K562 (cell line): ENCODE measurements at regions not wholly inside any gene's neighbourhood (a gene's known extent, or its start where the extent isn't known, plus 50 kb on each side); places are given as distances from the start of the nearest gene placed in this dataset.

Source experiments
- ATAC-seq: fragments of 200-7000 bp; cut with Tn5 transposase; 3 replicates; pipeline ENCODE4 v1.9.1; 2020; ENCODE audit warnings: moderate library complexity
- BruUV-seq: library from RNA; stranded (reverse); fragments of 400-500 nt; replicated peaks from 2 replicates; lab custom pipeline; 2021; lab: Mats Ljungman, UMichigan
- CTCF ChIA-PET: fragments of 300-600 bp; formaldehyde crosslinking; extraction: SDS; loops from one replicate; lab custom pipeline; 2021; ENCODE audit warnings: low intra/inter-chr PET ratio; lab: Yijun Ruan, JAX
- POLR2A ChIA-PET: fragments of 300-600, 350-650 bp; sonication (Branson Sonifier 250); formaldehyde crosslinking; extraction: SDS; loops from one replicate; lab custom pipeline; 2021; ENCODE audit warnings: antibody characterized with exemption, inconsistent platforms; lab: Yijun Ruan, JAX
- DNase-seq, 4 experiments: peaks; one replicate each; pipeline versions ENCODE4 v3.0.0 to v3.0.0-alpha.2; 2011 to 2018; ENCODE audit warnings: low spot score in 3 of 4, mixed read lengths in 3 of 4; ENCODE audit errors: extremely low read depth in 1 of 4
- FAIRE-seq: peaks from 2 replicates; lab custom pipeline; 2011; peaks lifted over from hg19 to GRCh38; lab: Jason Lieb, UNC
- H2AFZ ChIP-seq: 2 replicates; pipeline ENCODE4 v1.6.0; 2011; ENCODE audit warnings: low read depth, low read length, control low read depth, inconsistent platforms
- H3K27ac ChIP-seq: fragments of 200-600 bp; 3 replicates; pipeline ENCODE4 v1.8.0; 2011; ENCODE audit warnings: low read depth, mild to moderate bottlenecking, control low read depth, inconsistent platforms, low read length, moderate library complexity, mixed read lengths; ENCODE audit errors: extremely low read depth
- H3K27me3 ChIP-seq, 2 experiments: fragments of 300-600 bp in 1 of 2; 2 replicates in 1 of 2; 3 replicates in 1 of 2; pipeline versions ENCODE4 v1.6.0 to v1.8.0; 2011; ENCODE audit warnings: inconsistent platforms in 2 of 2, low read length in 2 of 2, mild to moderate bottlenecking in 1 of 2, mixed read lengths in 1 of 2, moderate library complexity in 1 of 2; ENCODE audit not compliant: control insufficient read depth in 2 of 2, insufficient read depth in 2 of 2
- H3K36me3 ChIP-seq: fragments of 300-600 bp; 3 replicates; pipeline ENCODE4 v1.8.0; 2011; ENCODE audit warnings: mild to moderate bottlenecking, low read length, inconsistent platforms; ENCODE audit not compliant: control insufficient read depth, insufficient read depth
- H3K4me1 ChIP-seq, 2 experiments: fragments of 200-600 bp in 1 of 2; replicated peaks in 1 of 2; 2 replicates in 1 of 2; 3 replicates in 1 of 2; pipeline versions ENCODE4 v1.5.1 to v1.8.0; 2011; ENCODE audit warnings: inconsistent platforms in 2 of 2, low read length in 2 of 2, mild to moderate bottlenecking in 1 of 2, mixed read lengths in 1 of 2, moderate library complexity in 1 of 2; ENCODE audit not compliant: control insufficient read depth in 2 of 2, insufficient read depth in 2 of 2
- H3K4me2 ChIP-seq: 2 replicates; pipeline ENCODE4 v1.6.1; 2011; ENCODE audit warnings: low read length, control low read depth, inconsistent platforms, mixed read lengths; ENCODE audit not compliant: insufficient read depth
- H3K4me3 ChIP-seq: fragments of 200-600 bp; sonication (generic), shearing (Covaris generic); 2 replicates; pipeline ENCODE4 v1.5.1; 2016; ENCODE audit warnings: control low read depth, inconsistent platforms
- H3K79me2 ChIP-seq: fragments of 200-600 bp; 3 replicates; pipeline ENCODE4 v1.8.0; 2011; ENCODE audit warnings: low read length, inconsistent platforms; ENCODE audit not compliant: control insufficient read depth, insufficient read depth
- H3K9ac ChIP-seq, 2 experiments: 2 replicates each; pipeline versions ENCODE4 v1.6.0 to v1.6.1; 2011; ENCODE audit warnings: low read depth in 2 of 2, low read length in 2 of 2, control low read depth in 1 of 2, inconsistent platforms in 1 of 2, mild to moderate bottlenecking in 1 of 2, mixed read lengths in 1 of 2; ENCODE audit not compliant: insufficient read depth in 1 of 2
- H3K9me1 ChIP-seq: one replicate; pipeline ENCODE4 v1.6.0; 2011; ENCODE audit warnings: inconsistent platforms, mild to moderate bottlenecking, low read length, moderate library complexity; ENCODE audit not compliant: control insufficient read depth, insufficient read depth
- H3K9me3 ChIP-seq: replicated peaks from 2 replicates; pipeline ENCODE4 v1.5.1; 2011; ENCODE audit warnings: low read depth, low read length, inconsistent platforms; ENCODE audit not compliant: control insufficient read depth, insufficient read depth
- H4K20me1 ChIP-seq: replicated peaks from 2 replicates; pipeline ENCODE4 v1.6.1; 2011; ENCODE audit warnings: low read length, inconsistent platforms, mixed read lengths; ENCODE audit not compliant: control insufficient read depth, insufficient read depth
- MCM7 ChIP-seq, 2 experiments: fragments of 450-650 bp; IDR thresholded peaks; 2 replicates each; pipeline ENCODE4 v1.6.1; 2016 to 2018
- MLLT1 ChIP-seq, 2 experiments: fragments of 450-650 bp; IDR thresholded peaks; 2 replicates each; pipeline ENCODE4 v1.6.1; 2016
- PHF20 ChIP-seq: fragments of 450-650 bp; IDR thresholded peaks from 2 replicates; pipeline ENCODE4 v1.6.1; 2018; ENCODE audit not compliant: partially characterized antibody
- TFAP4 ChIP-seq: sonication (generic); formaldehyde crosslinking; IDR thresholded peaks from 2 replicates; pipeline ENCODE4 v1.8.0; 2022; ENCODE audit warnings: missing genetic modification reagents, mild to moderate bottlenecking, moderate library complexity, borderline replicate concordance
- TSHZ1 ChIP-seq: fragments of 250-450 bp; sonication (Bioruptor Pico); IDR thresholded peaks from 2 replicates; pipeline ENCODE4 v1.4.0; 2020; ENCODE audit warnings: mild to moderate bottlenecking, moderate library complexity
- ZNF133 ChIP-seq: fragments of 250-450 bp; sonication (Bioruptor Pico); IDR thresholded peaks from 2 replicates; pipeline ENCODE4 v1.4.0; 2020; ENCODE audit warnings: mild to moderate bottlenecking
- ZNF507 ChIP-seq: conservative IDR thresholded peaks from 2 replicates; pipeline ENCODE4 v1.6.1; 2017; ENCODE audit warnings: missing genetic modification characterization, missing compliant biosample characterization
- WGBS: fragments of 100-300 bp; shearing (Covaris generic); methylation state at CpG from one replicate; pipeline ENCODE4 v1.1.6; 2016; ENCODE audit warnings: low coverage, mixed read lengths; ENCODE audit not compliant: insufficient coverage; ENCODE audit errors: missing lambda C conversion rate; 5-methylcytosine and 5-hydroxymethylcytosine counted together
- in situ Hi-C: fragments of 300-500 bp; cut with MboI; formaldehyde crosslinking; loops from 4 replicates; pipeline ENCODE4 v1.15.0; 2018; ENCODE audit warnings: inconsistent platforms, mixed read lengths
- intact Hi-C: fragments of 100-400 bp; cut with micrococcal nuclease; formaldehyde crosslinking; loops from 2 replicates; pipeline ENCODE4 v1.14.2; 2022

- WGBS = 3% methylated on average over 5 of the region's 5 CpGs
- Histone ChIP-seq H3K9ac (no peak overlapping the region), H3K27me3 (peaks cover 8 to 41% of the 10 kb centered on the region in 2 experiments; a peak in 4 of 5 replicates), H3K9me3 (no peaks in the 10 kb centered on the region), H3K27ac (no peak overlapping the region), H3K4me2 (no peak overlapping the region), H3K4me1 (peaks cover 3% of the 10 kb centered on the region in 2 experiments; a peak in 3 of 5 replicates), H2AFZ (no peak overlapping the region), H3K36me3 (no peaks in the 10 kb centered on the region), H3K79me2 (no peaks in the 10 kb centered on the region)
- CTCF ChIA-PET = no interaction called here
- DNase-seq (no peak), FAIRE-seq (no peak)
- intact Hi-C loops = no loop called here
- no peak for TF ChIP-seq PHF20
- TF ChIP-seq TSHZ1 (CRISPR knock-in tag) = no peak
- no peak for TF ChIP-seq MLLT1 (IDR thresholded peaks at IDR 0.05)
- TF ChIP-seq ZNF133 (CRISPR knock-in tag) = no peak
- TF ChIP-seq MCM7 (IDR thresholded peaks at IDR 0.05) = no peak
- no peak for TF ChIP-seq TFAP4
- no peak for TF ChIP-seq ZNF507 (tag)
- TF ChIP-seq, all 486 proteins: peak for 0
- no peak for ATAC-seq
- Histone ChIP-seq H4K20me1 (no peaks in the 10 kb centered on the region), H3K9me1 (no peaks in the 10 kb centered on the region), H3K4me3 (no peak overlapping the region)
- in situ Hi-C loops = no loop called here
- no TSS peak for BruUV-seq
- POLR2A ChIA-PET = interaction anchor here (0.8 to 2.4 kb wide), 3 partner anchors 9 to 23 kb away, joined by 3 to 6 read pairs (median 4); no protein-coding TSS in a partner anchor
Measured at GRCh38 chr17:33973491-33973890, 281.6 kb upstream of the CCL2 start.
